Fibroblast of peridontal ligament (primary cell): ENCODE measurements at regions not wholly inside any gene's neighbourhood (a gene's known extent, or its start where the extent isn't known, plus 50 kb on each side); places are given as distances from the start of the nearest gene placed in this dataset.
A peak's percentile ranks its signal among the peaks of the same experiment; 100 is the strongest.

ENCODE experiments used
- DNase-seq: peaks from one replicate; pipeline ENCODE4 v3.0.0-alpha.2; 2010; ENCODE audit errors: extremely low read depth

- peak; percentile 39 for DNase-seq
Observed at GRCh38 chr6:74780831-74781230, 425.0 kb downstream of the COL12A1 start.

GRCh38 chr6:74768738-74769137 lies 437.1 kb downstream of the COL12A1 start:
- no peak for DNase-seq

- DNase-seq = peak; percentile 27
Observed at GRCh38 chr6:74768120-74768519, 437.7 kb downstream of the COL12A1 start.

- no peak for DNase-seq
Observed at GRCh38 chr6:74765486-74765885, 440.4 kb downstream of the COL12A1 start.

- DNase-seq = peak; percentile 92
Observed at GRCh38 chr6:74764486-74764885, 441.4 kb downstream of the COL12A1 start.

- DNase-seq = no peak
Observed at GRCh38 chr6:74762841-74763240, 443.0 kb downstream of the COL12A1 start.

GRCh38 chr6:74757813-74758212 lies 448.0 kb downstream of the COL12A1 start:
- no peak for DNase-seq

GRCh38 chr6:74756923-74757322 lies 448.9 kb downstream of the COL12A1 start:
- DNase-seq = peak; percentile 67

GRCh38 chr6:74755778-74756177 lies 450.1 kb downstream of the COL12A1 start:
- DNase-seq = no peak

GRCh38 chr6:74755196-74755595 lies 450.7 kb downstream of the COL12A1 start:
- no peak for DNase-seq

- DNase-seq = peak; percentile 45
Observed at GRCh38 chr6:74753883-74754600, 451.8 kb downstream of the COL12A1 start.

GRCh38 chr6:74752303-74752702 lies 453.6 kb downstream of the COL12A1 start:
- DNase-seq = no peak

- no peak for DNase-seq
Observed at GRCh38 chr6:74750826-74751225, 455.0 kb downstream of the COL12A1 start.

- DNase-seq = peak; percentile 27
Observed at GRCh38 chr6:74749211-74750147, 456.4 kb downstream of the COL12A1 start.

GRCh38 chr6:74745670-74746069 lies 460.2 kb downstream of the COL12A1 start:
- peak; percentile 24 for DNase-seq

- no peak for DNase-seq
Observed at GRCh38 chr6:74742793-74743508, 462.9 kb downstream of the COL12A1 start.

GRCh38 chr6:74741646-74742045 lies 464.2 kb downstream of the COL12A1 start:
- DNase-seq = no peak

GRCh38 chr6:74735304-74735703 lies 470.5 kb downstream of the COL12A1 start:
- DNase-seq = peak; percentile 100

- DNase-seq = no peak
Observed at GRCh38 chr6:74734901-74735300, 471.0 kb downstream of the COL12A1 start.

GRCh38 chr6:74733830-74734620 lies 471.8 kb downstream of the COL12A1 start:
- DNase-seq = peak; percentile 72

- peak; percentile 91 for DNase-seq
Observed at GRCh38 chr6:74731931-74732330, 473.9 kb downstream of the COL12A1 start.
